ENCODE measurements at regions not wholly inside any gene's neighbourhood (a gene's known extent, or its start where the extent isn't known, plus 50 kb on each side); places are given as distances from the start of the nearest gene placed in this dataset.

DNA sequence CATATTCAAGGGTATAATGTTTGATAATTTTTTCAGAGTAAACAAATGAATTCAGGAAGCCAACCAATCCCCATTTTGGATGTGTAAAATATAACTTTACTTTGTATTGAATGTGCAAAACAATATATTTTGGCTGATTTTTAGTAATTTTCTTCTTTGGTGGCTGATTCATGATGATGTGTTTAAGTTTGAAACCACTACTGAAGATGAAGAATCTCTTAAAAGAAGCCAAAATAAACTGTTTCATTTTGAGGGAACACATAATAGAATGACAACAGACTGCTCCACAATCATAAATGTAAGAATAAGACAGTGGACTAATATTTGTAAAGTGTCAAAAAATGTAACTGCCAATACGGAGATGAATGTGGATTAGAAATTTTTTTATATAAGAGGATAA lies 52.5 kb upstream of the TRIM43 start:
- Mint-ChIP-seq H3K27me3 (ENCODE audit: low read depth) (peaks cover 6% of the 10 kb centered on the region), H3K9me3 (peaks cover 11% of the 10 kb centered on the region), H3K4me3 (no peak overlapping the region), H3K4me1 (ENCODE audit: low read depth) (peaks cover 4% of the 10 kb centered on the region), H3K36me3 (ENCODE audit: low read depth) (peaks cover 2% of the 10 kb centered on the region), H3K27ac (no peak overlapping the region)
- no peak for DNase-seq
- intact Hi-C loops (cut with micrococcal nuclease) = no loop called here
- CTCF ChIA-PET = no interaction called here

DNA sequence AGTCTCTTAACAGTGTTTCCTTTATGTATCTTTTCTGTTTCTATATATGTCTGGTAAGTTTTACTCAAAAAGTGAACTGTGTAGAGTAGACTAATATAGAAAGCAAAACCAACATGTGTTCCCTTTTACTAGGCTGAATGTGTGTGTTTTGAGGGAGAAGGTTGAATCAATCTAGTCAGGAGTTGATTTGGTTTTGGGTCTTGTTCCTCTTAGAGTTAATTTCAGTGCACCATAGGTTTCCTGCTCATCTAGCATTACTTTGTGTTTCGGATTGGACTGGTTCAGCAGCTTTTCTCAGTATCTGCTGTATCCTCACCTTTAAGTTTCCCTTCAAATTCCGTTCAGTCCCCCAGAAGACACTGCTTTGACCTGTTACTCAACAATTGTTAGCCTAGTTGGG lies 52.0 kb upstream of the TRIM43 start:
- Mint-ChIP-seq H3K4me1 (ENCODE audit: low read depth) (peaks cover 4% of the 10 kb centered on the region), H3K36me3 (ENCODE audit: low read depth) (peaks cover 2% of the 10 kb centered on the region), H3K27me3 (ENCODE audit: low read depth) (peaks cover 6% of the 10 kb centered on the region), H3K9me3 (peaks cover 7% of the 10 kb centered on the region), H3K27ac (peak overlapping the region; percentile 30), H3K4me3 (no peak overlapping the region)
- CTCF ChIA-PET = no interaction called here
- intact Hi-C loops (cut with micrococcal nuclease) = no loop called here
- DNase-seq = no peak
